Mesenchymal stem cell (in vitro differentiated cells and primary cell): ENCODE measurements at regions not wholly inside any gene's neighbourhood (a gene's known extent, or its start where the extent isn't known, plus 50 kb on each side); places are given as distances from the start of the nearest gene placed in this dataset.

Experiments used
- DNase-seq: peaks from one replicate; pipeline ENCODE4 v3.0.0-alpha.2; 2013
- H2AFZ ChIP-seq: one replicate; pipeline ENCODE4 v1.6.1; 2013; ENCODE audit warnings: low read depth, mild to moderate bottlenecking, control low read depth, inconsistent platforms, low read length, moderate library complexity
- H2AK5ac ChIP-seq: 2 replicates; pipeline ENCODE4 v1.6.1; 2013; ENCODE audit warnings: low read length, moderate library complexity, mild to moderate bottlenecking, inconsistent platforms; ENCODE audit not compliant: severe bottlenecking
- H2BK120ac ChIP-seq: one replicate; pipeline ENCODE4 v1.6.1; 2013; ENCODE audit warnings: low read depth, mild to moderate bottlenecking, inconsistent platforms, low read length, moderate library complexity
- H2BK12ac ChIP-seq, 2 experiments: one replicate each; pipeline ENCODE4 v1.6.1; 2013; ENCODE audit warnings: inconsistent platforms in 2 of 2, low read length in 2 of 2, mild to moderate bottlenecking in 2 of 2, moderate library complexity in 2 of 2, control low read depth in 1 of 2
- H2BK15ac ChIP-seq: one replicate; pipeline ENCODE4 v1.6.1; 2013; ENCODE audit warnings: mild to moderate bottlenecking, low read depth, inconsistent platforms; ENCODE audit not compliant: poor library complexity, severe bottlenecking
- H2BK5ac ChIP-seq: 2 replicates; pipeline ENCODE4 v1.6.1; 2013; ENCODE audit warnings: low read depth, mild to moderate bottlenecking, low read length, control low read depth, inconsistent platforms; ENCODE audit not compliant: poor library complexity, severe bottlenecking
- H3K14ac ChIP-seq, 2 experiments: one replicate each; pipeline ENCODE4 v1.6.1; 2013; ENCODE audit warnings: inconsistent platforms in 2 of 2, low read length in 2 of 2, control low read depth in 1 of 2, mild to moderate bottlenecking in 1 of 2, moderate library complexity in 1 of 2
- H3K18ac ChIP-seq, 2 experiments: one replicate each; pipeline ENCODE4 v1.6.1; 2013; ENCODE audit warnings: inconsistent platforms in 2 of 2, low read length in 2 of 2, control low read depth in 1 of 2, low read depth in 1 of 2, mild to moderate bottlenecking in 1 of 2
- H3K23ac ChIP-seq, 2 experiments: one replicate each; pipeline ENCODE4 v1.6.1; 2013; ENCODE audit warnings: inconsistent platforms in 2 of 2, low read length in 2 of 2, mild to moderate bottlenecking in 2 of 2, moderate library complexity in 2 of 2, control low read depth in 1 of 2
- H3K27ac ChIP-seq: 2 replicates; pipeline ENCODE4 v1.5.1; 2013; ENCODE audit warnings: mild to moderate bottlenecking, moderate library complexity, low read length, control low read depth, inconsistent platforms; ENCODE audit not compliant: poor library complexity, severe bottlenecking
- H3K27me3 ChIP-seq, 2 experiments: 2 replicates each; pipeline versions ENCODE4 v1.6.1 to v1.7.0; 2013; ENCODE audit warnings: low read length in 2 of 2, mild to moderate bottlenecking in 2 of 2, moderate library complexity in 2 of 2, control low read depth in 1 of 2, inconsistent platforms in 1 of 2; ENCODE audit not compliant: control insufficient read depth in 1 of 2, insufficient read depth in 1 of 2
- H3K36me3 ChIP-seq, 2 experiments: 2 replicates each; pipeline versions ENCODE4 v1.6.1 to v1.7.0; 2013; ENCODE audit warnings: low read length in 2 of 2, control low read depth in 1 of 2, inconsistent platforms in 1 of 2, low read depth in 1 of 2, mild to moderate bottlenecking in 1 of 2; ENCODE audit not compliant: insufficient read depth in 2 of 2, control insufficient read depth in 1 of 2
- H3K4ac ChIP-seq, 2 experiments: one replicate each; pipeline ENCODE4 v1.6.1; 2013; ENCODE audit warnings: inconsistent platforms in 2 of 2, low read length in 2 of 2, mild to moderate bottlenecking in 2 of 2, moderate library complexity in 2 of 2, control low read depth in 1 of 2, low read depth in 1 of 2
- H3K4me1 ChIP-seq: 2 replicates; pipeline ENCODE4 v1.6.1; 2013; ENCODE audit warnings: low read depth, low read length, control low read depth; ENCODE audit not compliant: control insufficient read depth, insufficient read depth
- H3K4me2 ChIP-seq: 2 replicates; pipeline ENCODE4 v1.6.1; 2013; ENCODE audit warnings: low read length, mild to moderate bottlenecking, inconsistent platforms; ENCODE audit not compliant: poor library complexity, severe bottlenecking
- H3K4me3 ChIP-seq, 2 experiments: 2 replicates each; pipeline versions ENCODE4 v1.5.1 to v1.7.0; 2013; ENCODE audit warnings: low read length in 2 of 2, mild to moderate bottlenecking in 2 of 2, control low read depth in 1 of 2, low read depth in 1 of 2; ENCODE audit not compliant: insufficient read depth in 1 of 2
- H3K79me1 ChIP-seq: replicated peaks from 2 replicates; pipeline ENCODE4 v1.6.1; 2013; ENCODE audit warnings: mild to moderate bottlenecking, control low read depth, low read length, inconsistent platforms; ENCODE audit not compliant: poor library complexity, severe bottlenecking
- H3K9ac ChIP-seq: 2 replicates; pipeline ENCODE4 v1.7.0; 2013; ENCODE audit warnings: mild to moderate bottlenecking, low read length, moderate library complexity
- H3K9me3 ChIP-seq: 2 replicates; pipeline ENCODE4 v1.7.0; 2013; ENCODE audit warnings: mild to moderate bottlenecking, low read length; ENCODE audit not compliant: control insufficient read depth
- H4K8ac ChIP-seq: one replicate; pipeline ENCODE4 v1.6.1; 2013; ENCODE audit warnings: inconsistent platforms, mild to moderate bottlenecking, low read length, moderate library complexity
- H4K91ac ChIP-seq: one replicate; pipeline ENCODE4 v1.6.1; 2013; ENCODE audit warnings: mild to moderate bottlenecking, low read length, inconsistent platforms
- WGBS: methylation state at CpG from one replicate; pipeline ENCODE4 v1.1.7; 2013; ENCODE audit warnings: mixed read lengths; 5-methylcytosine and 5-hydroxymethylcytosine counted together

DNA sequence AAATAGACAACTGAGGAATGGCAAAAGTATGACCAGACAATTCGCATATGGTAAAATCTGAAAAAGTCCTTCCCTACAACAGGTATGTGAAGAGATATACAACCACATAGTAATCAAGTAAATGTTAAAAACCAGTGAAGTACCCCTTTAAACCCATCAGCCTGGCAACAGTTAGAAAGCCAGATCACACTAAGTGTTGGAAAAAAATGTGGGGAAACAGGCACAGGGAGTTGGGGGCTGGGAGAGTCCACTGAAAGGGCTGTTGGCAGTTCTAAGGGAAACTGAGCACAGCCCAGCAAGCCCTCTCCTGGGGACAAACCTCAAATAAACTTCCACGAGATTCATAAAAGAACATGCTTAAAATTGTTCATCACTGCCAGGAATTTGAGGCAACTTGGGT lies 242.1 kb downstream of the BUD13 start:
- H3K27me3 ChIP-seq: peaks cover 0 to 32% of the 10 kb centered on the region in 2 experiments
- no peaks in the 10 kb centered on the region for H3K36me3 ChIP-seq
- no peak overlapping the region for H2AFZ ChIP-seq
- H3K9me3 ChIP-seq: peaks cover 15% of the 10 kb centered on the region
- H2BK120ac ChIP-seq: no peak overlapping the region
- WGBS: 100% methylated on average over 1 of the region's 2 CpGs
- H3K79me1 ChIP-seq: no peaks in the 10 kb centered on the region
- no peak overlapping the region for H4K8ac ChIP-seq
- no peak overlapping the region for H3K4ac ChIP-seq
- no peak overlapping the region for H4K91ac ChIP-seq
- H3K4me3 ChIP-seq: no peak overlapping the region
- no peak overlapping the region for H3K18ac ChIP-seq
- no peak overlapping the region for H3K27ac ChIP-seq
- H3K4me2 ChIP-seq: no peak overlapping the region
- no peak overlapping the region for H2BK15ac ChIP-seq
- no peak overlapping the region for H2BK12ac ChIP-seq
- no peak overlapping the region for H3K14ac ChIP-seq
- H3K4me1 ChIP-seq: no peaks in the 10 kb centered on the region
- H2BK5ac ChIP-seq: no peak overlapping the region
- no peak for DNase-seq
- H2AK5ac ChIP-seq: no peak overlapping the region
- H3K9ac ChIP-seq: no peak overlapping the region
- H3K23ac ChIP-seq: no peak overlapping the region

DNA sequence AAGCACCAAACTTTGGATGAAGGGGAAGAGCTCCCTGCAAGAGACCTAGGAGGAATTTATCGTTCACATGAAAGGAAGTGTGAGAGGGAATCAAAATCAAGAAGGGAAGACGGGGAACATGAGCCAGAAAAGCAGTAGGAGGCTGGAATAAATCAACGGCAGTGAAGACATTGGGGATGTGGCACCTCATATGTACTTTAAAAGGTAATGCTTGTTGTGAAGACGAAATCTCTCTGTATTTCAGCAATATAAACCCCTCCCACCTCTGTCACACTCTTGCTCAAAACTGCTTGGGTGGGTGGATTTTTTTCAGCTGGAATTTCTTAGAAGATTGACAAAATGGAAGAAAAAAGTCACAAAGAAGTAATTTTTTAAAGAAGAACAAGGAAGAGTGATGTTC lies 243.5 kb downstream of the BUD13 start:
- H3K23ac ChIP-seq: no peak overlapping the region

GRCh38 chr11:116527180-116527991 lies 245.4 kb downstream of the BUD13 start:
- no peaks in the 10 kb centered on the region for H3K79me1 ChIP-seq
- H2AFZ ChIP-seq: no peak overlapping the region
- no peaks in the 10 kb centered on the region for H3K36me3 ChIP-seq
- H3K4me2 ChIP-seq: no peak overlapping the region
- no peak overlapping the region for H3K14ac ChIP-seq
- H3K27me3 ChIP-seq: peaks cover 0 to 18% of the 10 kb centered on the region in 2 experiments
- H2AK5ac ChIP-seq: no peak overlapping the region
- H4K8ac ChIP-seq: no peak overlapping the region
- H3K18ac ChIP-seq: no peak overlapping the region
- no peaks in the 10 kb centered on the region for H3K4me1 ChIP-seq
- H2BK5ac ChIP-seq: no peak overlapping the region
- no peak overlapping the region for H3K4me3 ChIP-seq
- H3K23ac ChIP-seq: no peak overlapping the region
- H3K9ac ChIP-seq: no peak overlapping the region
- H3K9me3 ChIP-seq: peaks cover 15% of the 10 kb centered on the region
- no peak overlapping the region for H2BK120ac ChIP-seq
- H3K27ac ChIP-seq: no peak overlapping the region
- WGBS: 71% methylated on average over 10 of the region's 10 CpGs
- no peak overlapping the region for H3K4ac ChIP-seq
- H2BK15ac ChIP-seq: no peak overlapping the region
- no peak for DNase-seq
- no peak overlapping the region for H4K91ac ChIP-seq
- no peak overlapping the region for H2BK12ac ChIP-seq

More for the DNA sequence above, 243.5 kb downstream of the BUD13 start:
- peaks cover 15% of the 10 kb centered on the region for H3K9me3 ChIP-seq
- WGBS: 90% methylated on average over 2 of the region's 4 CpGs
- no peak overlapping the region for H2AK5ac ChIP-seq
- no peaks in the 10 kb centered on the region for H3K79me1 ChIP-seq
- H3K4me2 ChIP-seq: no peak overlapping the region
- no peak overlapping the region for H3K9ac ChIP-seq
- H3K27me3 ChIP-seq: peaks cover 0 to 24% of the 10 kb centered on the region in 2 experiments
- H3K4me1 ChIP-seq: no peaks in the 10 kb centered on the region
- H2BK120ac ChIP-seq: no peak overlapping the region
- H3K4ac ChIP-seq: no peak overlapping the region
- H4K8ac ChIP-seq: no peak overlapping the region
- H2AFZ ChIP-seq: no peak overlapping the region
- H3K4me3 ChIP-seq: no peak overlapping the region
- H2BK15ac ChIP-seq: no peak overlapping the region
- H3K14ac ChIP-seq: no peak overlapping the region
- no peak overlapping the region for H3K27ac ChIP-seq
- no peak overlapping the region for H4K91ac ChIP-seq
- no peaks in the 10 kb centered on the region for H3K36me3 ChIP-seq
- no peak overlapping the region for H2BK12ac ChIP-seq
- H3K18ac ChIP-seq: no peak overlapping the region
- DNase-seq: no peak
- no peak overlapping the region for H2BK5ac ChIP-seq

DNA sequence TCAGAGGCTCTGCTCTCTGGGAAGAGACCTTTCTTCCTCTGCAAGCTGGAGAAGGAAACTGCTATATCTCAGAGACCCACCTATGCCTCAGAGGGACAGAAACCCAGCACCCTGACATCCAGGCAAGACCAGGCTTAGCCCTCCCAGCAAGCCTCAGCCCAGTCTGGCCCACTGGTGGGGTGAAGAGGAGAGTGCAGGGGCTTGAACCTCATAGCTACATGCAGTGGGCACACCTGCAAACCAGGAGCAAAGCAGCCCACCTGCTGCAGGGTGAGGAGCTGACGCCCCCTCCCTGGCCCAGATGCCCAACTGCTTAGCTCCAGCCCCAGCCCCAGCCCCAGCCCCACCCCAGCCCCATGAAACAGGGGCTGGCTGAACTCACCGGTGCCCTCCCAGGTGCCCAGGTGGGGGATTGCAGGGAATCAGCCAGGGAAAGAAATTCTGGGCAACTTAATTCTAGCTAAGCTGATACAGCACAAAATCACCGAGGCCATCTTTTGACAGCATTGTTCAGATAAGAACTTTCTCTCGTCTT lies 246.8 kb downstream of the BUD13 start:
- Histone ChIP-seq H3K9me3 (peaks cover 8% of the 10 kb centered on the region), H3K4me1 (no peaks in the 10 kb centered on the region), H3K79me1 (no peaks in the 10 kb centered on the region), H4K91ac (no peak overlapping the region), H3K4me3 (no peak overlapping the region), H3K9ac (no peak overlapping the region), H4K8ac (no peak overlapping the region), H3K4me2 (no peak overlapping the region), H2BK15ac (no peak overlapping the region), H3K18ac (no peak overlapping the region), H3K14ac (peak overlapping the region in 1 of 2 experiments; percentile 48), H2AK5ac (no peak overlapping the region), H3K4ac (no peak overlapping the region), H2BK120ac (no peak overlapping the region), H3K36me3 (no peaks in the 10 kb centered on the region), H2BK12ac (no peak overlapping the region), H2BK5ac (no peak overlapping the region), H3K27ac (no peak overlapping the region), H2AFZ (no peak overlapping the region), H3K23ac (peak overlapping the region in 1 of 2 experiments; percentile 96), H3K27me3 (peaks cover 0 to 18% of the 10 kb centered on the region in 2 experiments)
- 66% methylated on average over 4 of the region's 4 CpGs for WGBS
- DNase-seq: no peak
